GM12878 (cell line): ENCODE measurements at regions not wholly inside any gene's neighbourhood (a gene's known extent, or its start where the extent isn't known, plus 50 kb on each side); places are given as distances from the start of the nearest gene placed in this dataset.
"Not testable (repeated sequence)": the region's sequence is repeated elsewhere in the genome, so short reads cannot be mapped to it uniquely, and the experiment has no call there.

Source experiments
- ATAC-seq: fragments of 200-7000 bp; cut with Tn5 transposase; 3 replicates; pipeline ENCODE4 v1.9.1; 2020; ENCODE audit warnings: mild to moderate bottlenecking, moderate library complexity
- BruUV-seq: library from RNA; stranded (reverse); fragments of 400-500 nt; replicated peaks from 2 replicates; lab custom pipeline; 2021; lab: Mats Ljungman, UMichigan
- CTCF ChIA-PET: fragments of 300-600 bp; sonication (Branson Sonifier 250); formaldehyde crosslinking; extraction: SDS; loops from one replicate; lab custom pipeline; 2021; ENCODE audit warnings: inconsistent platforms; lab: Yijun Ruan, JAX
- POLR2A ChIA-PET: fragments of 350-600 bp; formaldehyde crosslinking; extraction: SDS; loops from one replicate; lab custom pipeline; 2021; ENCODE audit warnings: inconsistent platforms; lab: Charles Lee
- RAD21 ChIA-PET: fragments of 300-600 bp; sonication (Branson Sonifier 250); formaldehyde crosslinking; loops from one replicate; lab custom pipeline; 2023; ENCODE audit warnings: antibody characterized with exemption; ENCODE audit not compliant: unreplicated experiment; lab: Charles Lee
- SMC1A ChIA-PET: fragments of 300-600 bp; sonication (Branson Sonifier 250); formaldehyde crosslinking; loops from one replicate; lab custom pipeline; 2023; ENCODE audit not compliant: unreplicated experiment, uncharacterized antibody; lab: Charles Lee
- DNase-seq: peaks from one replicate; pipeline ENCODE4 v3.0.0-alpha.2; 2011; ENCODE audit warnings: low read depth, low spot score
- FAIRE-seq: peaks from 3 replicates; lab custom pipeline; 2011; peaks lifted over from hg19 to GRCh38; lab: Jason Lieb, UNC
- H2AFZ ChIP-seq: 2 replicates; pipeline ENCODE4 v1.6.0; 2011; ENCODE audit warnings: low read depth, low read length, control low read depth; ENCODE audit not compliant: control insufficient read depth
- H3K27ac ChIP-seq: 2 replicates; pipeline ENCODE4 v1.5.1; 2011; ENCODE audit warnings: control low read depth; ENCODE audit not compliant: control insufficient read depth, insufficient read depth
- H3K27me3 ChIP-seq, 2 experiments: replicated peaks in 1 of 2; 2 replicates each; pipeline versions ENCODE4 v1.6.0 to v1.6.1; 2011; ENCODE audit warnings: low read length in 1 of 2; ENCODE audit not compliant: control insufficient read depth in 2 of 2, insufficient read depth in 2 of 2
- H3K36me3 ChIP-seq, 2 experiments: 2 replicates each; pipeline ENCODE4 v1.5.1; 2011; ENCODE audit warnings: low read length in 1 of 2; ENCODE audit not compliant: control insufficient read depth in 2 of 2, insufficient read depth in 2 of 2
- H3K4me1 ChIP-seq: 2 replicates; pipeline ENCODE4 v1.6.1; 2011; ENCODE audit warnings: mild to moderate bottlenecking, low read length, moderate library complexity, mixed read lengths; ENCODE audit not compliant: control insufficient read depth, insufficient read depth
- H3K4me2 ChIP-seq: 2 replicates; pipeline ENCODE4 v1.6.0; 2011; ENCODE audit warnings: control low read depth; ENCODE audit not compliant: control insufficient read depth, insufficient read depth
- H3K4me3 ChIP-seq: fragments of 200-600 bp; sonication (generic); 2 replicates; pipeline ENCODE4 v1.5.1; 2016
- H3K79me2 ChIP-seq: 2 replicates; pipeline ENCODE4 v1.6.0; 2011; ENCODE audit warnings: low read length; ENCODE audit not compliant: control insufficient read depth, insufficient read depth
- H3K9ac ChIP-seq: 2 replicates; pipeline ENCODE4 v1.8.0; 2011; ENCODE audit warnings: low read length, control low read depth, mixed read lengths; ENCODE audit not compliant: control insufficient read depth, insufficient read depth
- H3K9me3 ChIP-seq: replicated peaks from 3 replicates; pipeline ENCODE4 v1.5.1; 2011; ENCODE audit warnings: mild to moderate bottlenecking, low read length; ENCODE audit not compliant: control insufficient read depth, insufficient read depth
- H4K20me1 ChIP-seq: 2 replicates; pipeline ENCODE4 v1.6.0; 2011; ENCODE audit not compliant: control insufficient read depth, insufficient read depth
- POLR2AphosphoS2 ChIP-seq: IDR thresholded peaks from 2 replicates; pipeline ENCODE4 v1.6.1; 2011; ENCODE audit warnings: low read depth, mild to moderate bottlenecking, low read length, improper control_type of control experiment, moderate library complexity
- SKIL ChIP-seq: fragments of 450-650 bp; IDR thresholded peaks from 2 replicates; pipeline ENCODE4 v1.6.1; 2017; ENCODE audit warnings: mild to moderate bottlenecking, low read depth, inconsistent platforms; ENCODE audit not compliant: poor library complexity, severe bottlenecking
- ZNF687 ChIP-seq: fragments of 450-650 bp; IDR thresholded peaks from 2 replicates; pipeline ENCODE4 v1.6.1; 2017; ENCODE audit warnings: mild to moderate bottlenecking, moderate library complexity
- WGBS: methylation state at CpG from one replicate; pipeline ENCODE4 v1.1.6; 2016; ENCODE audit warnings: low lambda C conversion rate; ENCODE audit not compliant: insufficient replicate concordance, insufficient coverage; ENCODE audit errors: missing lambda C conversion rate; 5-methylcytosine and 5-hydroxymethylcytosine counted together
- in situ Hi-C: fragments of 300-500 bp; cut with MboI; formaldehyde crosslinking; loops from 9 replicates; pipeline ENCODE4 v1.14.3; 2018; ENCODE audit warnings: mixed read lengths
- intact Hi-C: fragments of 100-400 bp; cut with micrococcal nuclease; formaldehyde crosslinking; loops from one replicate; pipeline ENCODE4 v1.14.2; 2022; ENCODE audit not compliant: unreplicated experiment

GRCh38 chr15:59791079-59791478 lies 102.0 kb upstream of the BNIP2 start (continued):
- no peak for TF ChIP-seq ZNF687
- no peak for TF ChIP-seq SKIL
- TF ChIP-seq POLR2AphosphoS2: no peak
- TF ChIP-seq, all 136 proteins: peak for 0

GRCh38 chr15:59786466-59786865 lies 97.3 kb upstream of the BNIP2 start:
- CTCF ChIA-PET: not testable (repeated sequence)

GRCh38 chr15:59785981-59786380 lies 96.9 kb upstream of the BNIP2 start:
- FAIRE-seq, H3K79me2 ChIP-seq, RAD21 ChIA-PET, H2AFZ ChIP-seq, H3K4me1 ChIP-seq, H3K4me2 ChIP-seq, H3K4me3 ChIP-seq, intact Hi-C loops, CTCF ChIA-PET, BruUV-seq, H3K36me3 ChIP-seq, SMC1A ChIA-PET, H3K27me3 ChIP-seq, ATAC-seq, DNase-seq, in situ Hi-C loops, POLR2A ChIA-PET, H3K9me3 ChIP-seq, H3K9ac ChIP-seq, H3K27ac ChIP-seq, H4K20me1 ChIP-seq: not testable (repeated sequence)
- WGBS: 0% methylated on average over 1 of the region's 1 CpG

More at GRCh38 chr15:59786466-59786865, 97.3 kb upstream of the BNIP2 start:
- H3K79me2 ChIP-seq, H3K9me3 ChIP-seq, H3K27me3 ChIP-seq, H2AFZ ChIP-seq, H3K4me3 ChIP-seq, H3K4me2 ChIP-seq, intact Hi-C loops, DNase-seq, H3K36me3 ChIP-seq, H3K27ac ChIP-seq, H3K4me1 ChIP-seq, ATAC-seq, BruUV-seq, FAIRE-seq, H3K9ac ChIP-seq, in situ Hi-C loops, H4K20me1 ChIP-seq, SMC1A ChIA-PET, RAD21 ChIA-PET: not testable (repeated sequence)
- WGBS: 87% methylated on average over 3 of the region's 3 CpGs
- POLR2A ChIA-PET: interaction anchor here (0.5 kb wide), 1 partner anchor 181 kb away, joined by 6 read pairs; no protein-coding TSS in a partner anchor
